ENCODE measurements at regions not wholly inside any gene's neighbourhood (a gene's known extent, or its start where the extent isn't known, plus 50 kb on each side); places are given as distances from the start of the nearest gene placed in this dataset.

DNA sequence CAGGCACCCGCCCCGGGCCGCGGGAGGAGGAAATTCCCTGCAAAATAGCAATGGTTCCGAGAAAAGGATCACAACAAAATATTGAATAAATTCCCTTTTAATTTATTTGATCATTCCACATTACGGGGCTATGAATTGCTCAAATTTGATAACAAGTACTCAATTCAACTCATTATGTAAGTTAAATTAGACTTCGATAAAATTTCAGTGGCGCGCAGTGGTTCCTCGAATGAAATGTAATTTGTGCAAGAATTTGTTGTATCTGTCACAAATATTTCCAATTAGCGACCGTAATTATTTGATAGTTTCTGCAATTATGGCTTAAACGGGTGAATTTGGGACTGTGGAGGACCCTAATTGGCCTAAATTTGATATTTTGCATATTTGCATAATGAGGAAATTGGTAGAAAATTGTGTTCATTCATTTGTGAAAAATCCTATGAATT lies 76.0 kb upstream of the TBCA start:
- Mint-ChIP-seq H3K4me1 (peaks cover 14% of the 10 kb centered on the region), H3K36me3 (no peaks in the 10 kb centered on the region), H3K27ac (no peak overlapping the region), H3K9me3 (no peaks in the 10 kb centered on the region), H3K4me3 (peak overlapping the region; percentile 75), H3K27me3 (peaks cover 10% of the 10 kb centered on the region)
- POLR2A ChIA-PET = no interaction called here
- DNase-seq (no peak), ATAC-seq (ENCODE audit: low read depth) (no peak)

DNA sequence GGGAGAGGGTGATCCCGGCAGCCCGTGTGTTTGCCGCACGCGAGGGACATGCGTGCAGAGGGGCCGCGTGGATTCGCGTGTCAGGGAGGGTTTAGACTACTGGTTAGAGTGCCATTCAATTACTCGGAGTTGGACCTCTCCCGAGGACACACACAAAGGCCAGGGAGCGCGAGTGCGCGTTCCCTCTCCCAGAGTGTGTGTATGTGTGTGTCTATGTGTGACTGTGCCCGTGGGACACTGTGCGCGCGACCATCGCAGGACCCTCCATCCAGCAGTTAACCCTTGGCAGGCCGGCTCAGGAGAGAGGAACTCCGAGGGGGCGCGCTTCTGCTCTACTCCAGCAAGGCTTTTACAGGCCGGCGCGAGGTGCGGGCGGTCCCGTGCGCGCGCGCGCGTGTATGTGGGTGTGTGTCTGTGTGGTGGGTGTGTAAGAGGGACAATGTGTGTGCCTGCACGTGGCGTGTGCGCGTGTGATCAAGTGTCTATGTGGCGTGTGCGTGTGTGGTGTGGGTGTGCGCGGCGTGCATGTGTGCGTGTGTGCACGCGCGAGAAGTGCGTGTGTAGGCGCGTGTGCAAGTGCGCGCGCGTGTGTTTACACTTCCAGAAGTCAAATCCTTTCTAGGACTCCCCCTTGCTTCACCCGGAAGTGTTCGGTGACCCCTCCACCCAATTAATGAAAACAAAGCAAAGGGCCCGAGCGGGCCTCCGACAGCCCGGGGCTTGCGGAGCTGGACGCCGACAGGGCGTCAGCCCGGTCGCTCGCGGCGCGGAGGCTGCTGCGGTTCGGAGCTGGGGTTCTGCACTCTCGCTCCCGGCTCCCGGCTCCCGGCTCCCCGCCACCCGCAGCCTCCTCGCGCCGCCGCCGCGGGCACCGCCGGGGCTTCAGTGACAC lies 75.3 kb upstream of the TBCA start:
- Mint-ChIP-seq H3K4me3 (peak overlapping the region; percentile 75), H3K36me3 (no peaks in the 10 kb centered on the region), H3K27ac (no peak overlapping the region), H3K9me3 (no peaks in the 10 kb centered on the region), H3K27me3 (peaks cover 10% of the 10 kb centered on the region), H3K4me1 (peaks cover 14% of the 10 kb centered on the region)
- no peak for ATAC-seq (ENCODE audit: low read depth)
- POLR2A ChIA-PET = no interaction called here
- DNase-seq = peak; percentile 41

DNA sequence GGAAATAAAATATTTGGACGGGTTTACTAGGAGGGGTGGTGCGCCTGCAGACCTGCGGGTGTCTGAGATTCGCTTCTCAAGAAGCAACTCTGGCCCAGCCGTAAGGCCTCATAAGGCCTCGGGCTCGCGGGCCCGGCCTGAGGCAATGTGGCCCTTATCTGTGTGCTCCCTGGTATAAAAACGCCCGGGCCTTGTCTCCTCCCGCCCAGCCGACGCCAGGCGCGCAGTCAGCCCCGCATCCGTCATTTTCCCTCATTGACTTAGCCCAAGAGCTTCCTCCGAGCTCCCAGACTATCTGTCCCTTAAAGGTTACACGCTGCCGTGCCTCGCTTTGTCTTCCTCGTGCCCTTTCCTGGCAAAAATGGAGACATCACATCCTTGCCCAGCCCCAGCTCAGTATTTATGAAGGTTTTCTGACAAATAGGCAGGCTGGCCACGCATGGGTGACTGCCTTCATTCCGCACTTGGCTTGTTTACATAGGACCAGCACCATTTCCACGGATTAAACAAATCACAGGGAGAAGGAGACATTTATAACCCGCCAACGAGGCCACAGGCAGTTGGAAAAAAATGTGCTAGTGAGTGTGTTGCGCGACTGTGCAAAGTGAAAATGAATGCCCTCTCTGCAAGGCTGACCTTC lies 74.5 kb upstream of the TBCA start:
- Mint-ChIP-seq H3K4me3 (no peak overlapping the region), H3K27me3 (peaks cover 10% of the 10 kb centered on the region), H3K36me3 (no peaks in the 10 kb centered on the region), H3K4me1 (peaks cover 14% of the 10 kb centered on the region), H3K9me3 (no peaks in the 10 kb centered on the region), H3K27ac (no peak overlapping the region)
- no peak for ATAC-seq (ENCODE audit: low read depth)
- no peak for DNase-seq
- POLR2A ChIA-PET = no interaction called here

DNA sequence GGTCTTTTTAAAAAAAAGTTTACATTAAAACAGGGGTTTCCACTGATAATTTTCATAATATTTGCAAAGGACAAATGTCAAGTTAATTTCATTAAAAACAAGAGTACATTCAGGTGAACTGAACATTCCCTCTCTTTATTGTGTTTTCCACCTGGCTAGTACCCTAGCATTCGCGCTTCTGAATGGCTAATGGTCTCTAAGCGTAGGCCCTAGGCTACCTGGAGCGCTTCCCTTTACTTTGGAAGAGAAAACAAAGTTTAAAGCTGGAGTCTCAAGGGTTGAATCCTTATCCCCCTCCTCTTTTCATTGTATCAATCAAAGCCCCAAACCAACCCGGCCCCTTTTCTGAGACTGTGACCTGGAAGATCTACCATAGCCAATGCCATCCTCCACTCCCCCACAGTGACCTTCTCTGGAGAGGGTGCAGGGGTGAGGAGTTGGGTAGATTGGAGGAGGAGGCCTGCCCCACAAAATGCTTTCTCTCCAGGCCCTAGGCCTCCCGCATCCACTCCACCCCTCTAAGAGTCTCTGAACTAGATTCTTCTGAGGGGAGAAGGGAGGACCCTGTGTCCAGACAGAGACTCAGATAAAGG lies 73.3 kb upstream of the TBCA start:
- no peak overlapping the region for H3K4me3 Mint-ChIP-seq
- no peaks in the 10 kb centered on the region for H3K9me3 Mint-ChIP-seq
- peaks cover 18% of the 10 kb centered on the region for H3K4me1 Mint-ChIP-seq
- peaks cover 20% of the 10 kb centered on the region for H3K27me3 Mint-ChIP-seq
- H3K27ac Mint-ChIP-seq = no peak overlapping the region
- ATAC-seq (ENCODE audit: low read depth) = no peak
- POLR2A ChIA-PET = no interaction called here
- H3K36me3 Mint-ChIP-seq = no peaks in the 10 kb centered on the region
- DNase-seq = no peak

DNA sequence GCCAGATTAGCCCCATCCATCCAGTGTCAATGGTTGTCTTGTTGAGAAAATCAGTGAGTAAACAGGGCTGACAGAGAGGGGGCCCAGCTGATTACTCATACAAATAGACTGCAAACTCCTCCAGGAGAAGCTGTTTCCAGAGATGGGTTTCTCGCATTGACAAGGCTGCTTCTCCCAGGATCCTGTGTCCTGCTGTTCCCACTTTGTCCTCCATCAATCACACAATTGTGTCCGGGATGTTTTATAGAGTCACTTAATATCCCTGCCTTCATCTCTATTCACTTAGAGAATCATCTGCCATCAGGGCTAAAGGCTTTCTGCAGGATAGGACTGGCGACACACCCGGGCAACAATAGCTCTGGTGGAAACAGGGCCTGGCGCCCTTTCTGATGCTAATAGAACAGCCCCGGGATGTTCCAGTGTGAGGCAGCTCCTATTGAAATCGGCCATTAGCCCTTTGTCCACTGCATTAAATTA lies 71.7 kb upstream of the TBCA start:
- ATAC-seq (ENCODE audit: low read depth) (no peak), DNase-seq (no peak)
- no peaks in the 10 kb centered on the region for H3K9me3 Mint-ChIP-seq
- no peak overlapping the region for H3K27ac Mint-ChIP-seq
- POLR2A ChIA-PET = no interaction called here
- no peaks in the 10 kb centered on the region for H3K36me3 Mint-ChIP-seq
- H3K27me3 Mint-ChIP-seq = peaks cover 24% of the 10 kb centered on the region
- H3K4me1 Mint-ChIP-seq = peaks cover 15% of the 10 kb centered on the region
- no peak overlapping the region for H3K4me3 Mint-ChIP-seq

DNA sequence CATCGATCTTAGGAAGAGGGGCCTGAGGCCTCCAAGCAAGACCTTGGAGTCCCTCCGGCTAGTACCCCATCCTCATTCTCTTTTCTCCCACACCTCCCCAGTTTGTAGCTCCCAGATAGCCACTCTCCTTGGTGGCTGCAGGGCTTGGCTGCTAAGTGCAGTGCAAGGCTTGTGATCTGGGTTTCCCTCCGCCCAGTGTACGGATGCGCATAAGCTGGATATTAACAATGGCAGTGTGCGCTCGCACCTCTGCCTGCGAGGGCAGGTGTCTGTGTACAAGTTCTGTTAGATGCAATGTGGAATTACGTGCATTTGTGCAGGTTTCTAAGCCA lies 71.0 kb upstream of the TBCA start:
- POLR2A ChIA-PET = no interaction called here
- Mint-ChIP-seq H3K27ac (no peak overlapping the region), H3K4me1 (peaks cover 12% of the 10 kb centered on the region), H3K4me3 (no peak overlapping the region), H3K36me3 (no peaks in the 10 kb centered on the region), H3K9me3 (no peaks in the 10 kb centered on the region), H3K27me3 (peaks cover 27% of the 10 kb centered on the region)
- DNase-seq = no peak
- no peak for ATAC-seq (ENCODE audit: low read depth)

DNA sequence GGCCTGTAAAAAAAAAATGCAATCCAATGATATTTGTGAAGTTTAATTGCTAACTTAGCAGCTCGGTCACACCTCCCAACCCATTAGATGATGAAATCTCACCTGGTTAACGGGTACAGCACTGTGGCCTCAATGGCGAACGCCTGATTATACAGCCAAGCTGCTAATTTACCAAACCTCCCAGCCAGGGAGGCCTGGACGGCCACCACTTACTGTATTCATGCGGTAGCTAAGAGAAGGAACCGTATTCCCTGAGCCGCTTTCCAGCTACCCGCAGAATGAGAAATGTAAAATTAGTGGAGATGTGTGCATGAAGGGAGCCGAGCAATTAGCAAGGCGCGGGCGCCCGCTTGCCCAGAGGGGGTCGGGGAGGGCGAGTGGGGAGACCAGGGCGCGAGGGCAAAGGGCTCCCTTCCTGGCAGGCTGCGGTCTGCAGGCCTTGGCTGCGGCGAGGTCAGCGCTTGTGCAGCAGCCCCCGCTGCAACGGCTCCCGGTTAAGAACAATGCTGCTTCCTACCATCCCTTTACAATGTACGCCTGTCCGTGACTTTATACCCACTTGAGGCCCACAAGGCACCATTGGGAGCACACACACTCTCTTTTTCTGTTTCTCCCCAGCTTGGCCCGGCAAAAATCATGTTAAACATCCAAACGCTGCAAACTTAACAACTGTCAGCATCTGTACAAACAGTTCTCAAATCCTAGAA lies 70.4 kb upstream of the TBCA start:
- no peak overlapping the region for H3K27ac Mint-ChIP-seq
- H3K36me3 Mint-ChIP-seq = no peaks in the 10 kb centered on the region
- no peak overlapping the region for H3K4me3 Mint-ChIP-seq
- H3K4me1 Mint-ChIP-seq = peaks cover 12% of the 10 kb centered on the region
- ATAC-seq (ENCODE audit: low read depth) (no peak), DNase-seq (no peak)
- H3K27me3 Mint-ChIP-seq = peaks cover 28% of the 10 kb centered on the region
- H3K9me3 Mint-ChIP-seq = no peaks in the 10 kb centered on the region
- POLR2A ChIA-PET = no interaction called here

DNA sequence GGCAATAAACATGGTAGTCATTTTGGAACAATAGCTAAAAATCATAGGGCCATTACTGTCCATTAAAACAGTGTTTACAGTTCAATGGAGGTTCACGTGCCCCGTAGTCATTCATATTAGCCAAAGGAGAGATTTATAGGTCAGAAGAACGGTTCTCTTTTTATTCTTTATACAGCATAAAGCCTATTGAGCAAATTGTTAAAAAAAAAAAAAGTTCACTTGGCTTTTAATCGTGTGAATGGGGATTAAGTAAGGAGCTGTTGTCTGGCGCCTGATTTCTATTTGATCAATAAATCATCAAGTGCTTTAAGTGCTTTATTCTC lies 69.1 kb upstream of the TBCA start:
- DNase-seq (no peak), ATAC-seq (ENCODE audit: low read depth) (no peak)
- Mint-ChIP-seq H3K27ac (no peak overlapping the region), H3K36me3 (no peaks in the 10 kb centered on the region), H3K4me3 (peak overlapping the region; percentile 73), H3K9me3 (no peaks in the 10 kb centered on the region), H3K27me3 (peaks cover 32% of the 10 kb centered on the region), H3K4me1 (peaks cover 10% of the 10 kb centered on the region)
- POLR2A ChIA-PET = no interaction called here

DNA sequence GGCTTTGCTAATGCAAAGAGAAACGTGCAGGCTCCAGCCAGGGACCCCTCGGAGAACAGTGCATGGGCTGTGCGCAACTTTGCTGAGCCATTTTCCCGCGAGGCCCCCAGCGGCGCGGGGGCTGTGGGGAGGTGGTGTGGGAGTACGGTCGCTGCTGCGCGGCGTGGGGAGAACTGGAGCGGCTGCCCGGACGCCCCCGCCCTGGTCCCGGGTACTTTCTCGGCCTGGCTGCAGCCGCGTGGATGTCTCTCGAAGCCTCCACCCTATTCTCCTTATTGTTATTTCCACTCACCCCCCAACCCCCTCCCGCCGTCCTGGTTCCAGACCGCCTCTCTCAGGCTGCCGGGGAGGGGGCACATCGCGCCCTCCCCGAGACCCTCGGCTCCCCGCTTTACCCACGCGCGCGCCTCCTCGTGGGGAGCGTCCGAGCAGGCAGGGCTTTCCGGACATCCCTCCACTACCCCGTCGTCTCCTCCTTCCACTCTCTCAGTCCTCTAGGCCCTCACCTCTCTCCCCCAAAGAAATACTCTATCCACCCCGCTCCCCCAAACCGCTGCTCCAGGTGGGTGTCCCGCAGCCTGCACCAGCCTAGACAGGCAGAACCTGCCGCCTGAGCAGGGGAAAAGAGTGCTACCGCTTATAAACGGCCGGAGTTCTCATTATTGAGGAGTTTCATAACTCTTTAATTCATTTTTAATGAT lies 68.6 kb upstream of the TBCA start:
- Mint-ChIP-seq H3K27me3 (peaks cover 32% of the 10 kb centered on the region), H3K4me3 (peak overlapping the region; percentile 73), H3K36me3 (no peaks in the 10 kb centered on the region), H3K27ac (no peak overlapping the region), H3K4me1 (peaks cover 8% of the 10 kb centered on the region), H3K9me3 (no peaks in the 10 kb centered on the region)
- ATAC-seq (ENCODE audit: low read depth) (no peak), DNase-seq (no peak)
- POLR2A ChIA-PET = no interaction called here

DNA sequence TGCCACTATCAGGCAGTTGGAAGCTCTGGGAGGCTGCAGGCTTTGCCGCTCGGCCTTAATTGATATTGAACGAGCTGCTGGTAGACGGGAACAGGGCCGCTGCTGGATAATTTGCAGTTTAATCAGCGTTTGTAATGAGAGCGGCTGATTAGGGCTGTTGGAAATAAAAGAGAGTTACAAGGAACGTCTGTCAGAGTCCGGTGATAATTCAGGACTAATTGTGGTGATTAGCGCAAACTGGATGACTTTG lies 68.2 kb upstream of the TBCA start:
- POLR2A ChIA-PET = no interaction called here

DNA sequence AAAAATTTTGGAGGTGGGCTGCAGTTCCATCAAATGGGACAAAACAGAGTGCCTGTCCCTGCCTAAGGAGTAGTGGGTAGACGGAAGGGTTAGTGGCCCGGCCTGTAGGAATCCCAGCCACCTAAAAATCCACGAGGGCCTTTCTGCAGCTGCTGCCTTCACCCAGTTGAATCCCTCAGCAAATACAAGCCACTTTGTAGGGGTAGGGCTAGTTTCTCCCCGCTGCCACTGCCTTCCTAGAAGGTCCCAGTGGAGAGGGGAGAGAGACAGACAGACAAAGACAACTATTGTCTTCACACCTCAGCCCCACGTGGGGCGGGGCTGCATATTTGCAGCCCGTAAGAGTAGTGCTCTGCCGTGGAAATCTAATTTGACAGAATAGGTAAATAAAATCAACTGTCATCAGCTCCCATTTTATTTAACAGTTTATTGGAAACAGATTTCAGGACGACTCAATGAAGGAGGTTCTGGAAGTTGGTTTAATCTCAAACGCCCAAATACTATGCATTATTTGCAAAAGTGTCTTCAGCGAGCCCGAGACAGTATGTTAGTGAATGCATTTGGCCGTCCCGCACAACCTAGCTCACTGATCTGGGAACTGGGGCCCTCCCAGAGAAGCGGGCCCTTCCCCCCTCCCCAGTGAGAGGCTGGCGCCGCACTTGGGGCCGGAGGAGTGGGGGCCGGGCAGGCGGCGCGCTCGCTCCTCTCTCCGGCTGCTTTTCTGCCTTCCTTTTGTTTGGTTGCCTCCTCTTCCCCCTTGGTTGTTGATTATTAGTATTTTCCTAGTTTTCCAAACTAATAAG lies 67.6 kb upstream of the TBCA start:
- H3K9me3 Mint-ChIP-seq = no peaks in the 10 kb centered on the region
- peak overlapping the region; percentile 48 for H3K4me3 Mint-ChIP-seq
- peaks cover 7% of the 10 kb centered on the region for H3K4me1 Mint-ChIP-seq
- H3K27ac Mint-ChIP-seq = no peak overlapping the region
- DNase-seq = no peak
- H3K36me3 Mint-ChIP-seq = no peaks in the 10 kb centered on the region
- H3K27me3 Mint-ChIP-seq = peaks cover 34% of the 10 kb centered on the region
- ATAC-seq (ENCODE audit: low read depth) = no peak
- POLR2A ChIA-PET = no interaction called here

More for the DNA sequence above, 68.2 kb upstream of the TBCA start:
- H3K9me3 Mint-ChIP-seq = no peaks in the 10 kb centered on the region
- peaks cover 7% of the 10 kb centered on the region for H3K4me1 Mint-ChIP-seq
- peak overlapping the region; percentile 48 for H3K4me3 Mint-ChIP-seq
- DNase-seq (no peak), ATAC-seq (ENCODE audit: low read depth) (no peak)
- no peaks in the 10 kb centered on the region for H3K36me3 Mint-ChIP-seq
- peaks cover 32% of the 10 kb centered on the region for H3K27me3 Mint-ChIP-seq
- no peak overlapping the region for H3K27ac Mint-ChIP-seq

DNA sequence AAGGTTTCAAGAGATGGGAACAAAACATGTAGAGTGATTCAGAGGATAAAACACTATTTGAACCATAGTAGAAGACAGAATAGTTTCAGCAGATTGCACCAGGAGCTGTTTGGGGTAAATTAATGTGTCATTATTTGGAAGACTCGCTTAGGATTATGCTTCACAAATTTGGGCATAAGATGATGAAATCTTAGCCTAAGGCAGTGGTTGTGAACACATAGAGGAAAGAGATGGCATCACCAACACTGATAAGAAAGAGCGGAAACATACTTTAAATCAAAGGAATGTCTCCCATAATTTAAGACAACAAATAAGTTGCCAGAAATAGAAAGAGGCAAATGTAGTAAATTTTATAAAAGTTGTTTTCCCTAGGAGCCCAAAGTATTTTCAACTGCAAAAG lies 66.1 kb upstream of the TBCA start:
- no peak overlapping the region for H3K4me3 Mint-ChIP-seq
- DNase-seq (no peak), ATAC-seq (ENCODE audit: low read depth) (no peak)
- no peak overlapping the region for H3K27ac Mint-ChIP-seq
- peaks cover 7% of the 10 kb centered on the region for H3K4me1 Mint-ChIP-seq
- POLR2A ChIA-PET = no interaction called here
- H3K9me3 Mint-ChIP-seq = no peaks in the 10 kb centered on the region
- H3K27me3 Mint-ChIP-seq = peaks cover 35% of the 10 kb centered on the region
- no peaks in the 10 kb centered on the region for H3K36me3 Mint-ChIP-seq

DNA sequence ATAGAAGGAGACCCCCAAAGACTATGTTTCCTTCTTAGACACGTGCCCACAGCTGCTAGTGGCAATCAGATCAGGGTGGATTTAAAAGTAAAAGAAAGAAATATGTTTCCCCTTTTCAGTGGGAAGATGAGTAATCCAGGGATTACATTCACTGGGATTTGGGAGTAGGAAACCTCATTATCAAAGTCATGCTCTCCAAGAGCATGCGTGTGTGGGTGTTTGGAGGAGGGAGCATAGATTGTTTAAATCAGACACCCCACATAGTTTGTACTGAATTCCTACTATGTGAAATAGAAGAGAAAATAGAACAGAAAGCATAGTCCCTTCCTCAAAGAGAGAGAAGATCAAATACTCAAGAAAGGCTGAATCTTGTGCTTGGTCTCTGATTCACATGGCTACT lies 65.5 kb upstream of the TBCA start:
- no peak for DNase-seq
- H3K36me3 Mint-ChIP-seq = no peaks in the 10 kb centered on the region

More for the DNA sequence above, 65.5 kb upstream of the TBCA start:
- peaks cover 7% of the 10 kb centered on the region for H3K4me1 Mint-ChIP-seq
- H3K27me3 Mint-ChIP-seq = peaks cover 35% of the 10 kb centered on the region
- H3K9me3 Mint-ChIP-seq = no peaks in the 10 kb centered on the region
- POLR2A ChIA-PET = no interaction called here
- no peak overlapping the region for H3K4me3 Mint-ChIP-seq
- ATAC-seq (ENCODE audit: low read depth) = no peak
- no peak overlapping the region for H3K27ac Mint-ChIP-seq

All from activated naive CD8-positive, alpha-beta T cell treated with anti-CD3 and anti-CD28 coated beads, Interleukin-2, amount 10 ng/mL, durations not matched to agents 7 days and 5 days (primary cell).